GM13977 (cell line): ENCODE measurements at regions not wholly inside any gene's neighbourhood (a gene's known extent, or its start where the extent isn't known, plus 50 kb on each side); places are given as distances from the start of the nearest gene placed in this dataset.

ENCODE experiments used
- DNase-seq: peaks from one replicate; pipeline ENCODE4 v3.0.0; 2012; ENCODE audit warnings: low spot score
- in situ Hi-C: fragments of 300-500 bp; cut with MboI; formaldehyde crosslinking; loops from one replicate; pipeline ENCODE4 v1.12.0; 2022; ENCODE audit warnings: low sequenced_read_pairs, low pct_unique_long_range_greater_than_20kb, mixed read lengths, inconsistent platforms; ENCODE audit not compliant: unreplicated experiment
- TF ChIP-seq, protein P1 (sequence below): IDR thresholded peaks from 2 replicates; pipeline ENCODE4 v1.5.1; 2012; ENCODE audit warnings: mild to moderate bottlenecking, control low read depth; ENCODE audit not compliant: insufficient read depth; ENCODE audit errors: extremely low read depth, missing control alignments

- in situ Hi-C loops = no loop called here
- DNase-seq = no peak
- TF ChIP-seq, protein P1, sequence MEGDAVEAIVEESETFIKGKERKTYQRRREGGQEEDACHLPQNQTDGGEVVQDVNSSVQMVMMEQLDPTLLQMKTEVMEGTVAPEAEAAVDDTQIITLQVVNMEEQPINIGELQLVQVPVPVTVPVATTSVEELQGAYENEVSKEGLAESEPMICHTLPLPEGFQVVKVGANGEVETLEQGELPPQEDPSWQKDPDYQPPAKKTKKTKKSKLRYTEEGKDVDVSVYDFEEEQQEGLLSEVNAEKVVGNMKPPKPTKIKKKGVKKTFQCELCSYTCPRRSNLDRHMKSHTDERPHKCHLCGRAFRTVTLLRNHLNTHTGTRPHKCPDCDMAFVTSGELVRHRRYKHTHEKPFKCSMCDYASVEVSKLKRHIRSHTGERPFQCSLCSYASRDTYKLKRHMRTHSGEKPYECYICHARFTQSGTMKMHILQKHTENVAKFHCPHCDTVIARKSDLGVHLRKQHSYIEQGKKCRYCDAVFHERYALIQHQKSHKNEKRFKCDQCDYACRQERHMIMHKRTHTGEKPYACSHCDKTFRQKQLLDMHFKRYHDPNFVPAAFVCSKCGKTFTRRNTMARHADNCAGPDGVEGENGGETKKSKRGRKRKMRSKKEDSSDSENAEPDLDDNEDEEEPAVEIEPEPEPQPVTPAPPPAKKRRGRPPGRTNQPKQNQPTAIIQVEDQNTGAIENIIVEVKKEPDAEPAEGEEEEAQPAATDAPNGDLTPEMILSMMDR = no peak
Measured at GRCh38 chr2:17287183-17287582, 231.1 kb downstream of the RAD51AP2 start.

DNA sequence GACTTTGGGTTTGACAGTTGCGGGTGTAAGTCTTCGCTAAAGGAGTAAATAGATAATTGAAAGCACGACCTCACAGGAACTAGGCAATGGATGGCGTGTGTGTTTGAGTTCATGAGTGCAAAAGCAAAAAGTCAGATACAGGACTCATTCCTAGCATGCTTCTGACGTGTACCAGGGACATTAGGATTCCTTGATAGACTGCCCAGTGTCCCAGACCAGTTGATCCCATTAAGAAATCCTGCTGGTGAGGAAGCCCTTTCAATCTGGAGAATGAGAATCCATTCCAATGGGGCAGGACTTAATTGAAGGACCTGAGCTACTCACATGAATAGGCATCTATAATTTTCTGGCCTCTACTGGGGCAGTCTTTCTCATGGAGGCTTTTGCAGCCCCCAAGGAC lies 235.4 kb downstream of the RAD51AP2 start:
- in situ Hi-C loops = no loop called here
- no peak for DNase-seq
- TF ChIP-seq, protein P1 = no peak

GRCh38 chr2:17282245-17282644 lies 236.0 kb downstream of the RAD51AP2 start:
- in situ Hi-C loops = no loop called here

DNA sequence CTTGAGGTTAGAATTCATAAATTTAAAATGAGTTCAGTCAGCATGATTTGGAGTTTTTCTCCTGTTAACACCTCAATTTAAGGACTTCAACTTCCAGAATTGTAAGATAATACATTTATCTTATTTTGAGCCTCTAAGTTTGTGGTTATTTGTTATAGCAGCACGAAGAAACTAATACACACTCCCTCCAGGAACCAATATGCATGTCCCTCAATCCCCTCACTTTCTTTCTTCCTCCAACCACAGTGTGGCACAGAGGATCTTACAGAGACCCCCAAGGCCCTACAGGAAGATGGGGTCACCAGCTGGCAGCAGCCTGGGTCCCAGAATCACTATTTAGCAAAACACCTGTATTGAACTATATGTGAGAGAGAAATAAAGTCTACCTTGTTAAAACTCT lies 242.0 kb downstream of the RAD51AP2 start:
- TF ChIP-seq, protein P1 = no peak
- no peak for DNase-seq
- in situ Hi-C loops = no loop called here

More at GRCh38 chr2:17282245-17282644, 236.0 kb downstream of the RAD51AP2 start:
- TF ChIP-seq, protein P1 = no peak
- DNase-seq = no peak

- in situ Hi-C loops = no loop called here
- no peak for DNase-seq
- TF ChIP-seq, protein P1 = no peak
Measured at GRCh38 chr2:17272652-17273525, 245.4 kb downstream of the RAD51AP2 start.

DNA sequence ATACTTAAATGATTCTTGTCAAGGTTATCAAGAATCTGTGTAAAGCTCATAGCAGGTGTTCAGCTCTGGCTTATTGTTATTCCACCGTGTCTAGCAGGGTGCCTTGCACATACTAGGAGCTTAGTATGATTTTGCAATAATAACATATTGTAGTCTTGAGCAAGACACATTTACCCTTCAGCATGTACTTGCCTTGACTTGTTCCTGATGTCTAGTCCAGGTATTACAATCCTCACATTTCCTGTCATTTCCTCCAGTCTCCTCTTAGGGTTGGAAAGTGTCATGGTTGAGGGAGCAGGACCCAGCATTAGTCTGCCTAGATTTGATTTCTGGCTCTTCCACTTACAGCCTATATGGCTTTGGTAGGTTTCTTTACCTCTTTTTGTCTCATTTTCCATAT lies 246.1 kb downstream of the RAD51AP2 start:
- in situ Hi-C loops = no loop called here
- DNase-seq = no peak
- TF ChIP-seq, protein P1 = no peak

DNA sequence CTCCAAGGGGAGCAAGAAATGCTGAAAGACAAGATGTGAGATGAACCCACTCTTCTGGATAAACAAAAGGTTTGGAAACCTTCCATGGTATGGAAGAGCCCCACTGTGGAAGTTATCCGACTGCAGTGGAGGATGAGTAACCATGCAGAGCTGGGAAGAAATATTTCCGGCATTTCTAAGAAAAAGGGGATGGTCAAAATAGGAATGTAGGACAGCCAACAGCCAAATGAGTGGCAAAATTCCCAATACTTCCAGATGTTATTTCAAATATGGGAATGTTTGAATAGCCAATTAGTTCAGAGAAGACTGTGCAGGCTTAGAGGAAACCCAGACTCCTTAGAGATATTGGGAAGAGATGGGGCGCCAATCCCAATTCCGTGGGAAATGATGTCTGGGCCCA lies 246.8 kb downstream of the RAD51AP2 start:
- TF ChIP-seq, protein P1 = no peak
- DNase-seq = no peak
- in situ Hi-C loops = no loop called here
